ENCODE measurements at regions not wholly inside any gene's neighbourhood (a gene's known extent, or its start where the extent isn't known, plus 50 kb on each side); places are given as distances from the start of the nearest gene placed in this dataset.
"Not testable (repeated sequence)": the region's sequence is repeated elsewhere in the genome, so short reads cannot be mapped to it uniquely, and the experiment has no call there.

GRCh38 chr4:147220833-147221232 lies 260.1 kb upstream of the EDNRA start:
- in situ Hi-C loops (cut with HindIII; ENCODE audit: low sequenced_read_pairs): no loop called here

- in situ Hi-C loops (cut with HindIII; ENCODE audit: low sequenced_read_pairs): no loop called here
Observed at GRCh38 chr4:147222906-147223305, 258.0 kb upstream of the EDNRA start.

- in situ Hi-C loops (cut with HindIII; ENCODE audit: low sequenced_read_pairs): no loop called here
Observed at GRCh38 chr4:147223576-147223975, 257.3 kb upstream of the EDNRA start.

- in situ Hi-C loops (cut with HindIII; ENCODE audit: low sequenced_read_pairs): no loop called here
Observed at GRCh38 chr4:147236806-147237205, 244.1 kb upstream of the EDNRA start.

GRCh38 chr4:147244786-147245185 lies 236.1 kb upstream of the EDNRA start:
- in situ Hi-C loops (cut with HindIII; ENCODE audit: low sequenced_read_pairs): loop anchor here (5.0 kb wide), 1 partner anchor 88 kb away; no protein-coding TSS in a partner anchor

- in situ Hi-C loops (cut with HindIII; ENCODE audit: low sequenced_read_pairs): no loop called here
Observed at GRCh38 chr4:147246096-147246495, 234.8 kb upstream of the EDNRA start.

GRCh38 chr4:147246528-147246927 lies 234.4 kb upstream of the EDNRA start:
- in situ Hi-C loops (cut with HindIII; ENCODE audit: low sequenced_read_pairs): not testable (repeated sequence)

GRCh38 chr4:147247579-147247978 lies 233.3 kb upstream of the EDNRA start:
- in situ Hi-C loops (cut with HindIII; ENCODE audit: low sequenced_read_pairs): no loop called here

GRCh38 chr4:147250062-147250461 lies 230.8 kb upstream of the EDNRA start:
- in situ Hi-C loops (cut with HindIII; ENCODE audit: low sequenced_read_pairs): no loop called here

GRCh38 chr4:147255268-147255667 lies 225.6 kb upstream of the EDNRA start:
- in situ Hi-C loops (cut with HindIII; ENCODE audit: low sequenced_read_pairs): not testable (repeated sequence)

GRCh38 chr4:147259271-147259670 lies 221.6 kb upstream of the EDNRA start:
- in situ Hi-C loops (cut with HindIII; ENCODE audit: low sequenced_read_pairs): not testable (repeated sequence)

- in situ Hi-C loops (cut with HindIII; ENCODE audit: low sequenced_read_pairs): no loop called here
Observed at GRCh38 chr4:147284256-147284835, 196.6 kb upstream of the EDNRA start.

- in situ Hi-C loops (cut with HindIII; ENCODE audit: low sequenced_read_pairs): no loop called here
Observed at GRCh38 chr4:147284935-147285334, 196.0 kb upstream of the EDNRA start.

- in situ Hi-C loops (cut with HindIII; ENCODE audit: low sequenced_read_pairs): no loop called here
Observed at GRCh38 chr4:147285751-147286150, 195.1 kb upstream of the EDNRA start.

- in situ Hi-C loops (cut with HindIII; ENCODE audit: low sequenced_read_pairs): no loop called here
Observed at GRCh38 chr4:147286846-147287587, 193.9 kb upstream of the EDNRA start.

GRCh38 chr4:147287588-147287890 lies 193.4 kb upstream of the EDNRA start:
- in situ Hi-C loops (cut with HindIII; ENCODE audit: low sequenced_read_pairs): no loop called here

GRCh38 chr4:147288512-147288911 lies 192.4 kb upstream of the EDNRA start:
- in situ Hi-C loops (cut with HindIII; ENCODE audit: low sequenced_read_pairs): no loop called here

GRCh38 chr4:147289181-147289580 lies 191.7 kb upstream of the EDNRA start:
- in situ Hi-C loops (cut with HindIII; ENCODE audit: low sequenced_read_pairs): no loop called here

- in situ Hi-C loops (cut with HindIII; ENCODE audit: low sequenced_read_pairs): not testable (repeated sequence)
Observed at GRCh38 chr4:147292604-147293313, 188.1 kb upstream of the EDNRA start.

GRCh38 chr4:147293314-147293677 lies 187.6 kb upstream of the EDNRA start:
- in situ Hi-C loops (cut with HindIII; ENCODE audit: low sequenced_read_pairs): not testable (repeated sequence)

- in situ Hi-C loops (cut with HindIII; ENCODE audit: low sequenced_read_pairs): no loop called here
Observed at GRCh38 chr4:147299205-147299604, 181.7 kb upstream of the EDNRA start.

- in situ Hi-C loops (cut with HindIII; ENCODE audit: low sequenced_read_pairs): no loop called here
Observed at GRCh38 chr4:147303174-147303872, 177.6 kb upstream of the EDNRA start.

Measured in endothelial cell of hepatic sinusoid (primary cell).